GM12878 (cell line): ENCODE measurements at regions not wholly inside any gene's neighbourhood (a gene's known extent, or its start where the extent isn't known, plus 50 kb on each side); places are given as distances from the start of the nearest gene placed in this dataset.

Experiments
- CREB1 ChIP-seq: IDR thresholded peaks from 2 replicates; pipeline ENCODE4 v1.6.1; 2012; ENCODE audit warnings: low read depth, mild to moderate bottlenecking, inconsistent platforms
- ESRRA ChIP-seq: IDR thresholded peaks from 2 replicates; pipeline ENCODE4 v1.6.1; 2012; ENCODE audit warnings: mild to moderate bottlenecking, low read length, improper control_type of control experiment
- FOXK2 ChIP-seq: fragments of 450-650 bp; IDR thresholded peaks from 2 replicates; pipeline ENCODE4 v1.6.1; 2017; ENCODE audit warnings: mild to moderate bottlenecking, moderate library complexity
- MEF2A ChIP-seq: IDR thresholded peaks from 2 replicates; pipeline ENCODE4 v1.6.1; 2011; ENCODE audit warnings: low read depth, mild to moderate bottlenecking, low read length, moderate library complexity; ENCODE audit not compliant: insufficient read depth
- ZNF207 ChIP-seq: fragments of 450-650 bp; IDR thresholded peaks from 2 replicates; pipeline ENCODE4 v1.6.1; 2014; ENCODE audit warnings: antibody characterized with exemption, mild to moderate bottlenecking, borderline replicate concordance
- TF ChIP-seq, protein P1 (sequence below): fragments of 150-350 bp; IDR thresholded peaks from 2 replicates; pipeline ENCODE4 v1.6.1; 2014; ENCODE audit warnings: mild to moderate bottlenecking, low read depth, low read length
- TF ChIP-seq, protein P2 (sequence below): IDR thresholded peaks from 2 replicates; pipeline ENCODE4 v1.6.1; 2012; ENCODE audit warnings: mild to moderate bottlenecking, low read depth, low read length
- TF ChIP-seq, protein P3 (sequence below): IDR thresholded peaks from 2 replicates; pipeline ENCODE4 v1.6.1; 2012; ENCODE audit warnings: low read depth, low read length, improper control_type of control experiment

DNA sequence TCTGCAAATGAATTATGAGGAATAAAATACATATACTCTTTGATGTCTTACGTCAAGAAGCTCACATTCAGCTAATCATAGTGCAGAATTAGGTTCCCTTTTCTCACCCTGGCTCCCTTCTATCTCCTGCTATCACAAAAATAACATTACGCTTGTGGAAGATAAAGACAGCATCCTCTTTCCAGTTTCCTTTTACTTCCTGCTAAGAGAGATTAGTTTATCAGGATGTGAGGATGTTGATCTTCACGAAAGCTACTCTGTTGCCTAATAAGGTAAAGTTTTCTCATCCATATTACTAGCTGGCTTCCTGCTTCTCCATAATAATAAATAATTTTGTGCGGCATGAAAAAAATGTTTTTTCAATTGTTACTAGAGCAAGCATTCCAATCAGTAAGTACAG is 217.7 kb upstream of the DCN start (continued):
- TF ChIP-seq, protein P1, sequence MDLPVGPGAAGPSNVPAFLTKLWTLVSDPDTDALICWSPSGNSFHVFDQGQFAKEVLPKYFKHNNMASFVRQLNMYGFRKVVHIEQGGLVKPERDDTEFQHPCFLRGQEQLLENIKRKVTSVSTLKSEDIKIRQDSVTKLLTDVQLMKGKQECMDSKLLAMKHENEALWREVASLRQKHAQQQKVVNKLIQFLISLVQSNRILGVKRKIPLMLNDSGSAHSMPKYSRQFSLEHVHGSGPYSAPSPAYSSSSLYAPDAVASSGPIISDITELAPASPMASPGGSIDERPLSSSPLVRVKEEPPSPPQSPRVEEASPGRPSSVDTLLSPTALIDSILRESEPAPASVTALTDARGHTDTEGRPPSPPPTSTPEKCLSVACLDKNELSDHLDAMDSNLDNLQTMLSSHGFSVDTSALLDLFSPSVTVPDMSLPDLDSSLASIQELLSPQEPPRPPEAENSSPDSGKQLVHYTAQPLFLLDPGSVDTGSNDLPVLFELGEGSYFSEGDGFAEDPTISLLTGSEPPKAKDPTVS, result no peak
- TF ChIP-seq, protein P2, sequence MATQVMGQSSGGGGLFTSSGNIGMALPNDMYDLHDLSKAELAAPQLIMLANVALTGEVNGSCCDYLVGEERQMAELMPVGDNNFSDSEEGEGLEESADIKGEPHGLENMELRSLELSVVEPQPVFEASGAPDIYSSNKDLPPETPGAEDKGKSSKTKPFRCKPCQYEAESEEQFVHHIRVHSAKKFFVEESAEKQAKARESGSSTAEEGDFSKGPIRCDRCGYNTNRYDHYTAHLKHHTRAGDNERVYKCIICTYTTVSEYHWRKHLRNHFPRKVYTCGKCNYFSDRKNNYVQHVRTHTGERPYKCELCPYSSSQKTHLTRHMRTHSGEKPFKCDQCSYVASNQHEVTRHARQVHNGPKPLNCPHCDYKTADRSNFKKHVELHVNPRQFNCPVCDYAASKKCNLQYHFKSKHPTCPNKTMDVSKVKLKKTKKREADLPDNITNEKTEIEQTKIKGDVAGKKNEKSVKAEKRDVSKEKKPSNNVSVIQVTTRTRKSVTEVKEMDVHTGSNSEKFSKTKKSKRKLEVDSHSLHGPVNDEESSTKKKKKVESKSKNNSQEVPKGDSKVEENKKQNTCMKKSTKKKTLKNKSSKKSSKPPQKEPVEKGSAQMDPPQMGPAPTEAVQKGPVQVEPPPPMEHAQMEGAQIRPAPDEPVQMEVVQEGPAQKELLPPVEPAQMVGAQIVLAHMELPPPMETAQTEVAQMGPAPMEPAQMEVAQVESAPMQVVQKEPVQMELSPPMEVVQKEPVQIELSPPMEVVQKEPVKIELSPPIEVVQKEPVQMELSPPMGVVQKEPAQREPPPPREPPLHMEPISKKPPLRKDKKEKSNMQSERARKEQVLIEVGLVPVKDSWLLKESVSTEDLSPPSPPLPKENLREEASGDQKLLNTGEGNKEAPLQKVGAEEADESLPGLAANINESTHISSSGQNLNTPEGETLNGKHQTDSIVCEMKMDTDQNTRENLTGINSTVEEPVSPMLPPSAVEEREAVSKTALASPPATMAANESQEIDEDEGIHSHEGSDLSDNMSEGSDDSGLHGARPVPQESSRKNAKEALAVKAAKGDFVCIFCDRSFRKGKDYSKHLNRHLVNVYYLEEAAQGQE, result no peak
- TF ChIP-seq, protein P3, sequence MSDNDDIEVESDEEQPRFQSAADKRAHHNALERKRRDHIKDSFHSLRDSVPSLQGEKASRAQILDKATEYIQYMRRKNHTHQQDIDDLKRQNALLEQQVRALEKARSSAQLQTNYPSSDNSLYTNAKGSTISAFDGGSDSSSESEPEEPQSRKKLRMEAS, result no peak
- no peak for TF ChIP-seq CREB1
- TF ChIP-seq MEF2A, result no peak
- no peak for TF ChIP-seq ZNF207
- no peak for TF ChIP-seq FOXK2
- no peak for TF ChIP-seq ESRRA
- TF ChIP-seq, all 136 proteins: peak for 0
